H1 (cell line): ENCODE measurements at regions not wholly inside any gene's neighbourhood (a gene's known extent, or its start where the extent isn't known, plus 50 kb on each side); places are given as distances from the start of the nearest gene placed in this dataset.

Experiments
- CTCF ChIA-PET: fragments of 300-600 bp; sonication (Branson Sonifier 250); formaldehyde crosslinking; loops from one replicate; lab custom pipeline; 2021; ENCODE audit not compliant: partially characterized antibody; lab: Charles Lee
- POLR2A ChIA-PET: fragments of 300-600 bp; sonication (Branson Sonifier 250); formaldehyde crosslinking; loops from one replicate; lab custom pipeline; 2021; ENCODE audit warnings: inconsistent platforms; ENCODE audit not compliant: partially characterized antibody; lab: Charles Lee
- DNase-seq, 2 experiments: peaks; one replicate each; pipeline versions ENCODE4 v3.0.0 to v3.0.0-alpha.2; 2010 to 2022; ENCODE audit warnings: low spot score in 2 of 2, low read depth in 1 of 2, mixed read lengths in 1 of 2
- FAIRE-seq: peaks from 2 replicates; lab custom pipeline; 2011; peaks lifted over from hg19 to GRCh38; lab: Jason Lieb, UNC
- H2AFZ ChIP-seq: 2 replicates; pipeline ENCODE4 v1.8.1; 2012; ENCODE audit warnings: low read length, inconsistent platforms
- H2AK5ac ChIP-seq: 2 replicates; pipeline ENCODE4 v1.6.1; 2013; ENCODE audit warnings: low read depth, low read length
- H2BK120ac ChIP-seq: replicated peaks from 2 replicates; pipeline ENCODE3; 2013; ENCODE audit warnings: low read depth, low read length, inconsistent platforms
- H2BK12ac ChIP-seq: 2 replicates; pipeline ENCODE4 v1.6.1; 2013; ENCODE audit warnings: low read depth, low read length
- H2BK15ac ChIP-seq: 2 replicates; pipeline ENCODE4 v1.6.1; 2013; ENCODE audit warnings: low read length
- H2BK20ac ChIP-seq: 2 replicates; pipeline ENCODE4 v1.6.1; 2013; ENCODE audit warnings: low read length
- H2BK5ac ChIP-seq: 2 replicates; pipeline ENCODE4 v1.6.1; 2013; ENCODE audit warnings: low read depth, low read length
- H3K14ac ChIP-seq: 2 replicates; pipeline ENCODE4 v1.6.1; 2013; ENCODE audit warnings: inconsistent platforms; ENCODE audit not compliant: insufficient read length
- H3K18ac ChIP-seq: 2 replicates; pipeline ENCODE4 v1.6.1; 2013; ENCODE audit warnings: low read length; ENCODE audit errors: extremely low read depth
- H3K23ac ChIP-seq: 2 replicates; pipeline ENCODE4 v1.6.1; 2013; ENCODE audit warnings: inconsistent platforms; ENCODE audit not compliant: insufficient read length
- H3K23me2 ChIP-seq: 2 replicates; pipeline ENCODE4 v1.6.1; 2013; ENCODE audit warnings: low read depth, low read length
- H3K27ac ChIP-seq: 2 replicates; pipeline ENCODE4 v1.6.1; 2011; ENCODE audit warnings: low read depth, low read length, inconsistent platforms
- H3K27me3 ChIP-seq, 4 experiments: replicated peaks in 1 of 4; 1 replicate in 1 of 4; 2 replicates in 3 of 4; pipeline versions ENCODE4 v1.6.1 to v1.8.1; 2011 to 2013; ENCODE audit warnings: low read length in 3 of 4, mild to moderate bottlenecking in 3 of 4, inconsistent platforms in 2 of 4, mixed read lengths in 2 of 4, moderate library complexity in 1 of 4; ENCODE audit not compliant: control insufficient read depth in 3 of 4, insufficient read depth in 3 of 4; ENCODE audit errors: extremely low read depth in 1 of 4
- H3K36me3 ChIP-seq, 4 experiments: 2 replicates each; pipeline versions ENCODE4 v1.6.1 to v1.8.1; 2011 to 2013; ENCODE audit warnings: mild to moderate bottlenecking in 4 of 4, low read length in 3 of 4, moderate library complexity in 2 of 4, control low read depth in 1 of 4, inconsistent platforms in 1 of 4; ENCODE audit not compliant: insufficient read depth in 4 of 4, control insufficient read depth in 2 of 4
- H3K4ac ChIP-seq: replicated peaks from 2 replicates; pipeline ENCODE3; 2013; ENCODE audit warnings: low read length, low read depth, mixed read lengths, inconsistent platforms; ENCODE audit not compliant: insufficient read length
- H3K4me1 ChIP-seq, 4 experiments: replicated peaks in 1 of 4; 1 replicate in 1 of 4; 2 replicates in 3 of 4; pipeline versions ENCODE4 v1.6.1 to v1.8.1; 2011 to 2013; ENCODE audit warnings: low read length in 3 of 4, inconsistent platforms in 2 of 4, mixed read lengths in 1 of 4; ENCODE audit not compliant: insufficient read depth in 4 of 4, control insufficient read depth in 3 of 4
- H3K4me2 ChIP-seq, 2 experiments: 2 replicates each; pipeline versions ENCODE4 v1.6.1 to v1.8.1; 2011 to 2013; ENCODE audit warnings: low read depth in 2 of 2, low read length in 2 of 2, control low read depth in 1 of 2, inconsistent platforms in 1 of 2, mild to moderate bottlenecking in 1 of 2; ENCODE audit not compliant: insufficient read depth in 1 of 2
- H3K4me3 ChIP-seq, 4 experiments: fragments of 200-600, 300-600 bp in 1 of 4; sonication (generic), shearing (Covaris generic), sonication (Bioruptor Twin) in 1 of 4; 2 replicates each; pipeline versions ENCODE4 v1.5.1 to v1.8.1; 2011 to 2016; ENCODE audit warnings: low read length in 4 of 4, low read depth in 3 of 4, control low read depth in 2 of 4, inconsistent platforms in 2 of 4, mild to moderate bottlenecking in 2 of 4, mixed read lengths in 1 of 4, moderate library complexity in 1 of 4; ENCODE audit not compliant: insufficient read depth in 2 of 4; ENCODE audit errors: extremely low read depth in 1 of 4
- H3K56ac ChIP-seq: replicated peaks from 2 replicates; pipeline ENCODE3; 2013; ENCODE audit warnings: low read depth, mild to moderate bottlenecking, mixed read lengths, low read length, inconsistent platforms; ENCODE audit not compliant: insufficient read length
- H3K79me1 ChIP-seq: 2 replicates; pipeline ENCODE4 v1.6.1; 2013; ENCODE audit warnings: low read depth, low read length, control low read depth
- H3K79me2 ChIP-seq, 2 experiments: 2 replicates each; pipeline versions ENCODE4 v1.6.1 to v1.8.1; 2012 to 2013; ENCODE audit warnings: low read length in 2 of 2, mild to moderate bottlenecking in 2 of 2, inconsistent platforms in 1 of 2; ENCODE audit not compliant: insufficient read depth in 2 of 2, control insufficient read depth in 1 of 2
- H3K9ac ChIP-seq, 4 experiments: replicated peaks in 1 of 4; 1 replicate in 1 of 4; 2 replicates in 3 of 4; pipeline versions ENCODE4 v1.6.1 to v1.8.1; 2011 to 2013; ENCODE audit warnings: low read depth in 3 of 4, low read length in 3 of 4, control low read depth in 2 of 4, mild to moderate bottlenecking in 2 of 4, moderate library complexity in 2 of 4, inconsistent platforms in 1 of 4; ENCODE audit errors: extremely low read depth in 1 of 4
- H3K9me3 ChIP-seq, 2 experiments: 2 replicates each; pipeline versions ENCODE4 v1.6.1 to v1.8.1; 2012 to 2013; ENCODE audit warnings: mild to moderate bottlenecking in 2 of 2, moderate library complexity in 2 of 2, control low read depth in 1 of 2, inconsistent platforms in 1 of 2, low read depth in 1 of 2, low read length in 1 of 2, mixed read lengths in 1 of 2; ENCODE audit not compliant: insufficient read depth in 2 of 2
- H4K20me1 ChIP-seq, 2 experiments: replicated peaks in 1 of 2; 2 replicates each; pipeline versions ENCODE3 to v1.8.1; 2011 to 2013; ENCODE audit warnings: inconsistent platforms in 2 of 2, low read length in 2 of 2, mild to moderate bottlenecking in 1 of 2; ENCODE audit not compliant: insufficient read depth in 2 of 2, control insufficient read depth in 1 of 2
- H4K5ac ChIP-seq: 2 replicates; pipeline ENCODE4 v1.6.1; 2013; ENCODE audit warnings: low read length, low read depth, mixed read lengths, inconsistent platforms; ENCODE audit not compliant: insufficient read length
- H4K8ac ChIP-seq: 2 replicates; pipeline ENCODE4 v1.8.0; 2013; ENCODE audit warnings: mild to moderate bottlenecking, moderate library complexity, low read length, inconsistent platforms; ENCODE audit not compliant: insufficient read depth; ENCODE audit errors: extremely low read depth
- H4K91ac ChIP-seq: replicated peaks from 2 replicates; pipeline ENCODE3; 2013; ENCODE audit warnings: low read length, mixed read lengths, inconsistent platforms; ENCODE audit not compliant: insufficient read length
- ATF2 ChIP-seq: IDR thresholded peaks from 2 replicates; pipeline ENCODE4 v1.6.1; 2012; ENCODE audit warnings: low read length, inconsistent platforms
- CBX8 ChIP-seq: fragments of 300-800, 300-1000 bp; sonication (generic); IDR thresholded peaks from 2 replicates; pipeline ENCODE4 v1.7.1; 2016; ENCODE audit warnings: low read depth, low read length, borderline replicate concordance
- CHD1 ChIP-seq: IDR thresholded peaks from 2 replicates; pipeline ENCODE4 v1.6.1; 2012; ENCODE audit warnings: low read depth, low read length, improper control_type of control experiment
- MAFK ChIP-seq: IDR thresholded peaks from 2 replicates; pipeline ENCODE4 v1.6.1; 2012; ENCODE audit warnings: low read depth, mild to moderate bottlenecking, improper control_type of control experiment, low read length
- SIX5 ChIP-seq: IDR thresholded peaks from 2 replicates; pipeline ENCODE4 v1.6.1; 2011; ENCODE audit warnings: mild to moderate bottlenecking, low read depth, low read length
- SP4 ChIP-seq: IDR thresholded peaks from 2 replicates; pipeline ENCODE4 v1.6.1; 2012; ENCODE audit warnings: low read length, inconsistent platforms
- SUZ12 ChIP-seq: fragments of 200-600 bp; sonication (generic); IDR thresholded peaks from 2 replicates; pipeline ENCODE4 v1.6.1; 2012; ENCODE audit warnings: mild to moderate bottlenecking, inconsistent platforms, low read length, moderate library complexity, mixed read lengths
- WGBS, 2 experiments: shearing (Covaris generic) in 1 of 2; methylation state at CpG; one replicate each; pipeline versions ENCODE4 v1.1.6 to v1.1.7; 2013 to 2015; ENCODE audit warnings: low lambda C conversion rate in 2 of 2, mixed read lengths in 2 of 2, inconsistent platforms in 1 of 2, low coverage in 1 of 2, missing lambda C conversion rate in 1 of 2; ENCODE audit not compliant: insufficient replicate concordance in 2 of 2, insufficient coverage in 1 of 2, insufficient read length in 1 of 2; ENCODE audit errors: extremely low coverage in 1 of 2, missing lambda C conversion rate in 1 of 2; 5-methylcytosine and 5-hydroxymethylcytosine counted together

DNA sequence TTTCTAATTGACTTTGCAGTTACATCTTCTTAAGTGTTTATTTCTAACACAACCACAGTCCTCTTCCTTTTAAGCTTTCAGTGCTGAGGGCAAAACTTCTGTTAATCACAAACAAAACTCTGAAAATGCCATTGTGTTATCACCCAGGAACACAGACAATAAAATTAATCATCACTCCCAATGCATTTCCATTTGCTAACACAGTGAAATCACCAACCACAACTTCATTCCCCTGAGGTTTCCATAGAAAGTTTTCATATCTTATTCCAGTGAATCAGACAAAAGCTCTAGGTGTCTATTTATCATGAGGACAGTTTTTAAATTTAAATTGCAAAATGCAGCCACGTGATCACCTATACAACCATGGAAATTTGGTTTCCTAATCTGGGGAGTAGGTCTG is 516.2 kb upstream of the TSPY4 start:
- no peak overlapping the region for H2BK12ac ChIP-seq
- no peak overlapping the region for H4K8ac ChIP-seq
- ChIA-PET CTCF (no interaction called here), POLR2A (no interaction called here)
- DNase-seq (no peak), FAIRE-seq (no peak)
- H3K23me2 ChIP-seq = no peaks in the 10 kb centered on the region
- H2BK120ac ChIP-seq = no peak overlapping the region
- no peak overlapping the region for H3K18ac ChIP-seq
- H3K9me3 ChIP-seq = peaks cover 4 to 21% of the 10 kb centered on the region in 2 experiments; a peak in 2 of 4 replicates
- H2BK5ac ChIP-seq = no peak overlapping the region
- H3K4me3 ChIP-seq = no peak overlapping the region
- H4K91ac ChIP-seq = no peak overlapping the region
- no peak overlapping the region for H2BK15ac ChIP-seq
- no peak overlapping the region for H3K9ac ChIP-seq
- H3K4me1 ChIP-seq = no peaks in the 10 kb centered on the region
- no peak overlapping the region for H3K4me2 ChIP-seq
- no peaks in the 10 kb centered on the region for H3K79me1 ChIP-seq
- H3K79me2 ChIP-seq = no peaks in the 10 kb centered on the region
- no peak overlapping the region for H3K27ac ChIP-seq
- no peak overlapping the region for H2BK20ac ChIP-seq
- H3K56ac ChIP-seq = no peak overlapping the region
- no peak overlapping the region for H3K23ac ChIP-seq
- H3K14ac ChIP-seq = no peak overlapping the region
- no peak overlapping the region for H2AK5ac ChIP-seq
- no peaks in the 10 kb centered on the region for H3K27me3 ChIP-seq
- TF ChIP-seq CHD1 (no peak), ATF2 (no peak), MAFK (no peak), SIX5 (no peak), SUZ12 (no peak), SP4 (no peak), CBX8 (no peak)
- H2AFZ ChIP-seq = no peak overlapping the region
- H3K4ac ChIP-seq = no peak overlapping the region
- 0% methylated on average over 1 of the region's 1 CpG; no CpG with 5 or more reads in 1 of the 2 experiments for WGBS, 2 experiments
- no peaks in the 10 kb centered on the region for H4K20me1 ChIP-seq
- no peaks in the 10 kb centered on the region for H3K36me3 ChIP-seq
- H4K5ac ChIP-seq = no peak overlapping the region
